Body of pancreas (tissue), 4 donors: ENCODE measurements at regions not wholly inside any gene's neighbourhood (a gene's known extent, or its start where the extent isn't known, plus 50 kb on each side); places are given as distances from the start of the nearest gene placed in this dataset.

Experiments
- POLR2A ChIP-seq, 3 donors: fragments of 450-650 bp; IDR thresholded peaks; one replicate each; pipeline ENCODE4 v1.6.1; 2016; ENCODE audit warnings: antibody characterized with exemption in 3 of 3, mild to moderate bottlenecking in 2 of 3
- TF ChIP-seq, protein P1 (sequence below), 7 experiments: fragments of 450-650 bp in 4 of 7; fragments of 200-600 bp in 3 of 7; sonication (generic) in 3 of 7; IDR thresholded peaks; one replicate each; pipeline ENCODE4 v1.5.1; 2016 to 2019; ENCODE audit warnings: antibody characterized with exemption in 7 of 7

DNA sequence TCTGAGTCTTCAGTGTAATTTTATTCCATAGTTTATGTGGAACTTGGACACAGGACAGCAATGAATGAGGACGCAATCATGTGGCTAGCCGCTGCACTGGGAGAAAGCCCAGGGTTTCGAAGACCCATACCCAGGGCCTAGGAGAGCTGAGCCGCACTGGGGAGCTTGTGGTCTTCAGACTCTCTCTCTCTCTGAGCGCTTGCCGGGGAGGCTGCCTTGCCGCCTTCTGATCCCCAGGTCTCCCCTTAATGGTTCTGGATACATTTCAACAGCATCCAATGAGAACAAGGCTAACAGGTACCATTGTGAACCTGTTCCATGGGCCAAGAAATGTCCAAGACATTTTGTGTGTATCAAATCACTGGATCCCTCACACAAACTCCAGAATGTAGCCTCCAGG, 383.4 kb downstream of the ICE1 start:
- TF ChIP-seq, protein P1, sequence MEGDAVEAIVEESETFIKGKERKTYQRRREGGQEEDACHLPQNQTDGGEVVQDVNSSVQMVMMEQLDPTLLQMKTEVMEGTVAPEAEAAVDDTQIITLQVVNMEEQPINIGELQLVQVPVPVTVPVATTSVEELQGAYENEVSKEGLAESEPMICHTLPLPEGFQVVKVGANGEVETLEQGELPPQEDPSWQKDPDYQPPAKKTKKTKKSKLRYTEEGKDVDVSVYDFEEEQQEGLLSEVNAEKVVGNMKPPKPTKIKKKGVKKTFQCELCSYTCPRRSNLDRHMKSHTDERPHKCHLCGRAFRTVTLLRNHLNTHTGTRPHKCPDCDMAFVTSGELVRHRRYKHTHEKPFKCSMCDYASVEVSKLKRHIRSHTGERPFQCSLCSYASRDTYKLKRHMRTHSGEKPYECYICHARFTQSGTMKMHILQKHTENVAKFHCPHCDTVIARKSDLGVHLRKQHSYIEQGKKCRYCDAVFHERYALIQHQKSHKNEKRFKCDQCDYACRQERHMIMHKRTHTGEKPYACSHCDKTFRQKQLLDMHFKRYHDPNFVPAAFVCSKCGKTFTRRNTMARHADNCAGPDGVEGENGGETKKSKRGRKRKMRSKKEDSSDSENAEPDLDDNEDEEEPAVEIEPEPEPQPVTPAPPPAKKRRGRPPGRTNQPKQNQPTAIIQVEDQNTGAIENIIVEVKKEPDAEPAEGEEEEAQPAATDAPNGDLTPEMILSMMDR (IDR thresholded peaks at IDR 0.05): no peak
- TF ChIP-seq POLR2A (IDR thresholded peaks at IDR 0.05): no peak
